Right lobe of liver (tissue), 6 donors: ENCODE measurements at regions not wholly inside any gene's neighbourhood (a gene's known extent, or its start where the extent isn't known, plus 50 kb on each side); places are given as distances from the start of the nearest gene placed in this dataset.

Source experiments
- ATAC-seq, 4 donors: fragments of 200-7000 bp; cut with Tn5 transposase; one replicate each; pipeline ENCODE4 v1.9.1; 2020; ENCODE audit warnings: mild to moderate bottlenecking in 4 of 4, moderate library complexity in 4 of 4
- DNase-seq, 3 donors: peaks; one replicate each; pipeline ENCODE4 v3.0.0-alpha.2; 2020
- H3K27ac ChIP-seq, 3 donors: fragments of 200-600 bp; one replicate each; pipeline ENCODE4 v1.8.0; 2022
- H3K27me3 ChIP-seq, 2 donors: fragments of 200-600 bp; one replicate each; pipeline ENCODE4 v1.8.0; 2022
- H3K36me3 ChIP-seq, 4 donors: fragments of 200-600 bp; sonication (generic) in 1 of 4; one replicate each; pipeline versions ENCODE4 v1.5.1 to v1.8.0; 2017 to 2022; ENCODE audit warnings: control low read depth in 1 of 4
- H3K4me1 ChIP-seq, 4 donors: fragments of 200-600 bp; sonication (generic) in 1 of 4; one replicate each; pipeline versions ENCODE4 v1.5.1 to v1.8.0; 2017 to 2022; ENCODE audit warnings: control low read depth in 1 of 4
- H3K4me3 ChIP-seq, 3 donors: fragments of 200-600 bp; one replicate each; pipeline ENCODE4 v1.8.0; 2022
- H3K9me3 ChIP-seq, 4 donors: fragments of 200-600 bp; sonication (generic) in 1 of 4; one replicate each; pipeline versions ENCODE4 v1.5.1 to v1.8.0; 2017 to 2022; ENCODE audit warnings: control low read depth in 1 of 4
- POLR2A ChIP-seq: fragments of 450-650 bp; IDR thresholded peaks from one replicate; pipeline ENCODE4 v1.6.1; 2017; ENCODE audit warnings: antibody characterized with exemption, mild to moderate bottlenecking
- WGBS: methylation state at CpG from one replicate; pipeline ENCODE4 v1.1.6; 2018; ENCODE audit warnings: low coverage, low lambda C conversion rate; ENCODE audit not compliant: insufficient coverage; ENCODE audit errors: missing lambda C conversion rate; 5-methylcytosine and 5-hydroxymethylcytosine counted together
- intact Hi-C, 2 donors: fragments of 100-400 bp; cut with DNase I; formaldehyde crosslinking; loops; one replicate each; pipeline versions ENCODE4 v1.11.2 to v1.14.1; 2022
- TF ChIP-seq, protein P1 (sequence below), 4 donors: fragments of 200-600 bp in 3 of 4; fragments of 450-650 bp in 1 of 4; IDR thresholded peaks; one replicate each; pipeline versions ENCODE4 v1.5.1 to v1.8.0; 2016 to 2022; ENCODE audit warnings: antibody characterized with exemption in 4 of 4, mild to moderate bottlenecking in 2 of 4
- donor health status: DM: no; HTN: yes; CAD: no.
- donor health status: DM: no; HTN: no; CAD: no.
- donor health status: DM: no; HTN: no; CAD: no.
- donor health status: DM: no; HTN: yes; CAD: no.
- donor health status: DM: no; HTN: yes; CAD: no.

DNA sequence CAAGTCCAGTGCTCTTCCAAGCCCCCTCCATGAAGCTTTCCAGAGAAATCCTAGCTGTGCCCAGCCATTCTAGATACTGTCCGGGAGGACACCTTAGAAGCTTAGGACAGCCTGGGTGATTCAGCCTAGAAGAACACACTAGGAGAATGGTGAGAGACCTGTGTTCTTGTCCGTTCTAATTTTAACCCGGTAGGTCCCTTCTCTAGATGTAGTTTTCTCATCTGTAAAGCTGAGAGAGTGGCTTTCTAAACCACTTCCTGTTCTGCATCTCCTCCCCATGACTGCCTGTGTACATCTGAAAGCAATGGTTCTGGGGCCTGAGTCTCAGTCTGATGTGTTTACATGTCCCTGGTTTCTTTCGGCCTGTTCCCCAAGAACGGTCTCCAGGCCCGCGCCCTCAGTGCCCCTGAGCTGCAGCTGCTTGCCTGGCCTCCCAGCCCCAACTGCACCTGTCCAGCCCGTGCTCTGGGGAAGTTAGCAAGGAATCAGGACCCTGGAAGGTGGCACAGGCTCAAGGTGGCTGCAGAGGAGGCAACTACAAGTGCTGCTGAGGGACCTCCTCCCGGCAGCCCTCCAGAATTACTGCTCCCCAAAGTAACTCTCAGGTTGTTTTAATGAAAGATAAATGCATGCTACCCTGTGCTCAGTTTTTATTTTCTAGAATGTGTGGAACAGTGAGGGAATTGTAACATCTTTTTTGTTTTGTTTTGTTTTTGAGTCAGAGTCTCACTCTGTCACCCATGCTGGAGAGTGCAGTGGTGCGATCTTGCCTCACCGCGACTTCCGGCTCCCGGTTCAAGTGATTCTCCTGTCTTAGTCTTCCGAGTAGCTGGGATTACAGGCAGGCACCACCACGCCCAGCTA is 105.9 kb downstream of the LBH start:
- Histone ChIP-seq H3K36me3 (no peaks in the 10 kb centered on the region), H3K9me3 (no peaks in the 10 kb centered on the region), H3K27me3 (no peaks in the 10 kb centered on the region), H3K4me1 (peaks cover 0 to 4% (median 0%) of the 10 kb centered on the region in 4 donors), H3K4me3 (no peak overlapping the region), H3K27ac (no peak overlapping the region)
- 72% methylated on average over 13 of the region's 16 CpGs for WGBS
- DNase-seq (no peak), ATAC-seq (peak; percentile 37 to 62 (median 49))
- TF ChIP-seq, protein P1, sequence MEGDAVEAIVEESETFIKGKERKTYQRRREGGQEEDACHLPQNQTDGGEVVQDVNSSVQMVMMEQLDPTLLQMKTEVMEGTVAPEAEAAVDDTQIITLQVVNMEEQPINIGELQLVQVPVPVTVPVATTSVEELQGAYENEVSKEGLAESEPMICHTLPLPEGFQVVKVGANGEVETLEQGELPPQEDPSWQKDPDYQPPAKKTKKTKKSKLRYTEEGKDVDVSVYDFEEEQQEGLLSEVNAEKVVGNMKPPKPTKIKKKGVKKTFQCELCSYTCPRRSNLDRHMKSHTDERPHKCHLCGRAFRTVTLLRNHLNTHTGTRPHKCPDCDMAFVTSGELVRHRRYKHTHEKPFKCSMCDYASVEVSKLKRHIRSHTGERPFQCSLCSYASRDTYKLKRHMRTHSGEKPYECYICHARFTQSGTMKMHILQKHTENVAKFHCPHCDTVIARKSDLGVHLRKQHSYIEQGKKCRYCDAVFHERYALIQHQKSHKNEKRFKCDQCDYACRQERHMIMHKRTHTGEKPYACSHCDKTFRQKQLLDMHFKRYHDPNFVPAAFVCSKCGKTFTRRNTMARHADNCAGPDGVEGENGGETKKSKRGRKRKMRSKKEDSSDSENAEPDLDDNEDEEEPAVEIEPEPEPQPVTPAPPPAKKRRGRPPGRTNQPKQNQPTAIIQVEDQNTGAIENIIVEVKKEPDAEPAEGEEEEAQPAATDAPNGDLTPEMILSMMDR (IDR thresholded peaks at IDR 0.05) = no peak
- no peak for TF ChIP-seq POLR2A
- intact Hi-C loops = no loop called here

DNA sequence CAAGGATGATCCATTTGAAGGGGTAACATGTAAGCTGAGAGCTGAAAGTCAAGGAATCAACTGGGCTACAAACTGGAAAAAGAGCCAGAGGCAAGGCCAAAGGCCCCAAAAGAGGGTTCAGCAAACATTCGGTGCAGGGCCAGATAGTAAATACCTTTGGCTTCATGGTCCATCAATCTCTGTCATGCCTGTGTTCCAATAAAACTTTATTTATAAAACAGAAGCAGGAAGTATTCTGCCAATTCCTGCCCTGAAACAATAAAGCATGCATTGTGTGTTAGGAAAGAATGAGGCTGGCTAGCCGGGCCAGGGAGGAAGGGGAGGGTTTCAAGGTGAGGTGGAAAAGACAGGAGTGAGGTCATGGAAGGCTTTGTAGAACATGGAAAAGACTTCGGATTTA is 107.1 kb downstream of the LBH start:
- no peaks in the 10 kb centered on the region for H3K9me3 ChIP-seq
- no peak for DNase-seq
- no peak for TF ChIP-seq POLR2A
- TF ChIP-seq, protein P1 (IDR thresholded peaks at IDR 0.05) = no peak
- ATAC-seq = no peak
- H3K4me3 ChIP-seq = no peak overlapping the region
- no peak overlapping the region for H3K27ac ChIP-seq
- 59% methylated on average over 3 of the region's 3 CpGs for WGBS
- intact Hi-C loops = no loop called here
- H3K36me3 ChIP-seq = no peaks in the 10 kb centered on the region
- H3K4me1 ChIP-seq = peaks cover 0 to 4% (median 0%) of the 10 kb centered on the region in 4 donors
- H3K27me3 ChIP-seq = no peaks in the 10 kb centered on the region

DNA sequence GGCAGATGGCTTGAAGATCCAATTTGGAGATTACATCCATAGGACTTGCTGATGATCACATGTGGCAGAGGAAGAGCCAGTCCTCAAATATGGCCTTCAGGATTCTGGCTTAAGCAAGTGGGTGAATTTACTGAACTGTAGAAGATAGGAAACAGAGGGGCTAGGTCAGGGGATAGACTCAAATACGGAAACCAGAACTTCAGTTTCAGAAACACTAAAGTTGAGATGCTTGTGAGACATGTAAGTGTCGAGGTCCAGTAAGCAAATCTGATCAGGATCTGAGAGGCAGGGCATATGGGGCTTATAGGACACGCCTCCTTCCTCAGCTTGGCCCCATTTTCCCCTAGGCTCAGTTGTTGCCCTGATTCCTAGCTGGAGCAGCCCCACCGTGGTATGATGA is 107.7 kb downstream of the LBH start:
- DNase-seq = no peak
- Histone ChIP-seq H3K4me1 (peaks cover 0 to 4% (median 0%) of the 10 kb centered on the region in 4 donors), H3K27ac (no peak overlapping the region), H3K4me3 (no peak overlapping the region), H3K27me3 (no peaks in the 10 kb centered on the region), H3K9me3 (no peaks in the 10 kb centered on the region), H3K36me3 (no peaks in the 10 kb centered on the region)
- TF ChIP-seq POLR2A = no peak
- TF ChIP-seq, protein P1 (IDR thresholded peaks at IDR 0.05) = no peak
- ATAC-seq = no peak
- intact Hi-C loops = no loop called here
- WGBS = 72% methylated on average over 2 of the region's 4 CpGs

DNA sequence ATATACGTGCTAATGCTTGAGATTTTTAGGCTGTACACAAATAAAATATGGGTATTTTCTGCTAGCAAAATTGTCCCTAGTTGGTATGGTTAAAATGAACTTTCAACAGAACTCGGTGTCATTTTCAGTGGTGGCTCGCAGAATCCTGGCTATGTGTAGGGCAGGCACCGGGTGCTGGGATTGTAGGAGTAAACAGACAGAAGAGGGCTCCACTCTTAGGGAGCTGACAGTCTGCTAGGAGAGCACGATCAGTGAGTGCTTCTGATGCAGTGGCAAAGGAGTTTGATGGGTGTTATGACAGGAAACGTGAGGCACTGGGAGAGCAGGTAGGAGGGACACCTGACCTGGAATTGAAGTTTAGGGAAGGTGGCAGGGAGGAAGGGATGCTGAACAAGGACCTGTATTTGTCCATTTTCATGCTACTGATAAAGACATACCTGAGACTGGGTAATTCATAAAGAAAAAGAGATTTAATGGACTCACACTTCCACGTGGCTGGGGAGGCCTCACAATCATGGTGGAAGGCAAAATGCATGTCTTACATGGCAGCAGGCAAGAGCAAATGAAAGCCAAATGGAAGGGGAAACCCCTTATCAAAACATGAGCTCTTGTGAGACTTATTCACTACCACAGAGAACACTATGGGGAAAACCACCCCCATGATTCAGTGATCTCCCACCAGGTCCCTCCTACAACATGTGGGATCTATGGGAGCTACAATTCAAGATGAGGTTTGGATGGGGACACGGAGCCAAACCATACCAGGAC is 105.4 kb upstream of the LCLAT1 start:
- no peak overlapping the region for H3K27ac ChIP-seq
- DNase-seq (no peak), ATAC-seq (no peak)
- intact Hi-C loops = no loop called here
- 59% methylated on average over 7 of the region's 8 CpGs for WGBS
- TF ChIP-seq, protein P1 (IDR thresholded peaks at IDR 0.05) = no peak
- TF ChIP-seq POLR2A = no peak
- no peaks in the 10 kb centered on the region for H3K9me3 ChIP-seq
- H3K36me3 ChIP-seq = no peaks in the 10 kb centered on the region
- H3K27me3 ChIP-seq = no peaks in the 10 kb centered on the region
- H3K4me3 ChIP-seq = no peak overlapping the region
- H3K4me1 ChIP-seq = no peaks in the 10 kb centered on the region
